OCI-LY3 (cell line): ENCODE measurements at regions not wholly inside any gene's neighbourhood (a gene's known extent, or its start where the extent isn't known, plus 50 kb on each side); places are given as distances from the start of the nearest gene placed in this dataset.

ENCODE experiments used
- EZH2phosphoT487 ChIP-seq: fragments of 200-600 bp; shearing (Covaris generic); IDR thresholded peaks from 2 replicates; pipeline ENCODE4 v1.6.1; 2018; ENCODE audit warnings: antibody characterized with exemption, mixed run types, low read depth
- TF ChIP-seq, protein P1 (sequence below): fragments of 200-600, 300-600 bp; sonication (generic); IDR thresholded peaks from 2 replicates; pipeline ENCODE4 v1.5.1; 2014; ENCODE audit warnings: antibody characterized with exemption, low read length, low read depth

DNA sequence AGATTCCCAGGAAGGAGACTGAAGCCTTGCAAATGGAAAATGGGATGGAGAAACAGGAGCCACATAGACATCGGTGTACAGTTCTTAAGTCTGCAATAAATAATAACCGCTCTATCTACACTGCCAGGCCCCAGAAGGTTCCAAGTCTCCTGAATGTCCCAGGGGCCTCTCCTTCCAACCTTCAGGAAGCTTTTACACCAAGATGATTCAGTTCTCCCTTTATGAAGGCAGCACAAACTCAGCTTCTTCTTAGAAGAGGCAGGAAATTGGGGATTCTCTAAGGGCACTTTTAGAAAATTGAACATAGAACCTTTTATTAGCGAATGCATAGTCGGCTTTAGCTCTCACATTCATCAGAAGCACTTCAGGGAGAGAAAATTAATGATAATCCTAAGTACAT is 130.8 kb upstream of the LYZL1 start:
- TF ChIP-seq, protein P1, sequence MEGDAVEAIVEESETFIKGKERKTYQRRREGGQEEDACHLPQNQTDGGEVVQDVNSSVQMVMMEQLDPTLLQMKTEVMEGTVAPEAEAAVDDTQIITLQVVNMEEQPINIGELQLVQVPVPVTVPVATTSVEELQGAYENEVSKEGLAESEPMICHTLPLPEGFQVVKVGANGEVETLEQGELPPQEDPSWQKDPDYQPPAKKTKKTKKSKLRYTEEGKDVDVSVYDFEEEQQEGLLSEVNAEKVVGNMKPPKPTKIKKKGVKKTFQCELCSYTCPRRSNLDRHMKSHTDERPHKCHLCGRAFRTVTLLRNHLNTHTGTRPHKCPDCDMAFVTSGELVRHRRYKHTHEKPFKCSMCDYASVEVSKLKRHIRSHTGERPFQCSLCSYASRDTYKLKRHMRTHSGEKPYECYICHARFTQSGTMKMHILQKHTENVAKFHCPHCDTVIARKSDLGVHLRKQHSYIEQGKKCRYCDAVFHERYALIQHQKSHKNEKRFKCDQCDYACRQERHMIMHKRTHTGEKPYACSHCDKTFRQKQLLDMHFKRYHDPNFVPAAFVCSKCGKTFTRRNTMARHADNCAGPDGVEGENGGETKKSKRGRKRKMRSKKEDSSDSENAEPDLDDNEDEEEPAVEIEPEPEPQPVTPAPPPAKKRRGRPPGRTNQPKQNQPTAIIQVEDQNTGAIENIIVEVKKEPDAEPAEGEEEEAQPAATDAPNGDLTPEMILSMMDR: no peak
- no peak for TF ChIP-seq EZH2phosphoT487
